RWPE1 (cell line): ENCODE measurements at regions not wholly inside any gene's neighbourhood (a gene's known extent, or its start where the extent isn't known, plus 50 kb on each side); places are given as distances from the start of the nearest gene placed in this dataset.
A peak's percentile ranks its signal among the peaks of the same experiment; 100 is the strongest.

Experiments used
- CTCF ChIA-PET: fragments of 350-600 bp; sonication (Branson Sonifier 250); formaldehyde crosslinking; extraction: SDS; loops from one replicate; lab custom pipeline; 2021; lab: Yijun Ruan, JAX
- POLR2A ChIA-PET: fragments of 400-600 bp; formaldehyde crosslinking; extraction: SDS; loops from one replicate; lab custom pipeline; 2020; ENCODE audit warnings: antibody characterized with exemption; ENCODE audit not compliant: low non-redundant PET; lab: Yijun Ruan, JAX
- DNase-seq: peaks from one replicate; pipeline ENCODE4 v3.0.0; 2012; ENCODE audit warnings: low spot score
- H3K27ac ChIP-seq: fragments of 450-650 bp; 2 replicates; pipeline ENCODE4 v1.5.1; 2017
- CTCF ChIP-seq: fragments of 450-650 bp; conservative IDR thresholded peaks from 2 replicates; pipeline ENCODE4 v1.5.1; 2017; ENCODE audit warnings: low read depth, mild to moderate bottlenecking

GRCh38 chr5:159456261-159456660, 126.0 kb upstream of the IL12B start:
- DNase-seq, result no peak
- POLR2A ChIA-PET, result no interaction called here
- no peak overlapping the region for H3K27ac ChIP-seq
- no peak for TF ChIP-seq CTCF
- CTCF ChIA-PET, result interaction anchor here (0.9 to 1.3 kb wide), 3 partner anchors 12 to 461 kb away, joined by 3 to 5 read pairs (median 4); no protein-coding TSS in a partner anchor

DNA sequence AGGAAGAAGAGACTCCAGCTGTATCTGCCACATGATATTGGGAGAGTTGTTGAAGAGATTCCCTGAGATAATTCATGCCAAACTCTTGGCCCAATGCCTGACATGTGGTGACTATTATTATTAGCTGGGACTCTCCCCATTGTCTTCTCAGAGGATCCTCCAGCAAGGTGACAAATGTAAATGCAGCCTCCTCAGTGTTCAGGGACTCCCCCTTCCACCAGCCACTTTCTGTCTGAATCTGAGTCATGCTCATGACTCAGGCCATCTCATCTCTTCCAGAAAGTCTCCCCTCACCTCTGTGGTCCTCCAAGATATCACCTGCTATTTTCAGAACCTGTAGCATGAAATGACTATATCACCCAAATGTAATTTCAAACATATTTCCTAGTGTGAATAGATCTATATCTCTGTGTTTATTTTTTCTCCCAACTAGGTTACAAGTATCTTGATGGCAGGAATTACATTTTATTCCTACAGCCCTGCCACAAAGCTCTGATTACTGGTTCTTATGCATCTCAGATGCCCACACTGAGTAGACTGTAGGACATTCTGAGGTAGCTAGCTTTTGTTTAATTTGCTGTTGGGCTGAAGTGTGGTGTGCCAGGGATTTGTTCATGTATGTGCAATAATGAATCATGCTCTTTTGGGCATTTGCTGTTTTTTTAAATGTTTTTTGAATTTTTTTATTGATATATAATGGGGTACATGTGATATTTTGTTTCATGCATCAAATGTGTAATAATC, 126.6 kb upstream of the IL12B start:
- TF ChIP-seq CTCF, result no peak
- CTCF ChIA-PET, result interaction anchor here (0.7 to 1.3 kb wide), 3 partner anchors 13 to 530 kb away, joined by 4 to 5 read pairs (median 4); no protein-coding TSS in a partner anchor
- peak; percentile 53 for DNase-seq
- H3K27ac ChIP-seq, result no peak overlapping the region
- POLR2A ChIA-PET, result no interaction called here

- H3K27ac ChIP-seq, result no peak overlapping the region
- POLR2A ChIA-PET, result no interaction called here
- CTCF ChIA-PET, result no interaction called here
- TF ChIP-seq CTCF, result no peak
- DNase-seq, result no peak
These were observed 128.0 kb upstream of the IL12B start for GRCh38 chr5:159458217-159458711.

DNA sequence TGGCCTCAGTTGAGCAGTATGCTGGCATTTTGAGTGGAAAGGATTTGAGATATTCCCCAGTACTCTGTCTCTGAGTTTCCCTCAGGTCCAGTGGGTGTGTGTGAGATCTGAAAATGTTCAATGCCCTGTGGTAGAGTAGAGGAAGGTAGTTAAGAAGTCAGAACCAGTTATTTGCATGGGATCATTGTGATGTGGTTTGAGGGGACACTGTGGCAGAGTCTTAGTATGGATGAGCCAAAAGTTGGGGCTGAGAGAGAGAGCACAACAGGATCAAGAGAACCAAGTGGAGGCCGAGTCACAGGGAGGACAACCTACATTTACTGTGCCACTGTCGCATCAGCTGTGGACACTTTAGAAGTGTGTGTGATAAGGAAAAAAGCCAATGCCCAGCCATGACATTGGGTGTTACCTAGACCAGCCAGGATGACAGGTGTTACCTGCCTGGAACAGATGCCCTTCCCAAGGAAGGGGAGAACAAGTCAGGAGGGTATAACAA, 128.9 kb upstream of the IL12B start:
- CTCF ChIA-PET, result no interaction called here
- POLR2A ChIA-PET, result no interaction called here

GRCh38 chr5:159459951-159460538, 129.8 kb upstream of the IL12B start:
- H3K27ac ChIP-seq, result no peak overlapping the region
- no peak for DNase-seq
- no peak for TF ChIP-seq CTCF
- ChIA-PET POLR2A (no interaction called here), CTCF (no interaction called here)

More for the DNA sequence above, 128.9 kb upstream of the IL12B start:
- DNase-seq, result no peak
- TF ChIP-seq CTCF, result no peak
- H3K27ac ChIP-seq, result no peak overlapping the region

DNA sequence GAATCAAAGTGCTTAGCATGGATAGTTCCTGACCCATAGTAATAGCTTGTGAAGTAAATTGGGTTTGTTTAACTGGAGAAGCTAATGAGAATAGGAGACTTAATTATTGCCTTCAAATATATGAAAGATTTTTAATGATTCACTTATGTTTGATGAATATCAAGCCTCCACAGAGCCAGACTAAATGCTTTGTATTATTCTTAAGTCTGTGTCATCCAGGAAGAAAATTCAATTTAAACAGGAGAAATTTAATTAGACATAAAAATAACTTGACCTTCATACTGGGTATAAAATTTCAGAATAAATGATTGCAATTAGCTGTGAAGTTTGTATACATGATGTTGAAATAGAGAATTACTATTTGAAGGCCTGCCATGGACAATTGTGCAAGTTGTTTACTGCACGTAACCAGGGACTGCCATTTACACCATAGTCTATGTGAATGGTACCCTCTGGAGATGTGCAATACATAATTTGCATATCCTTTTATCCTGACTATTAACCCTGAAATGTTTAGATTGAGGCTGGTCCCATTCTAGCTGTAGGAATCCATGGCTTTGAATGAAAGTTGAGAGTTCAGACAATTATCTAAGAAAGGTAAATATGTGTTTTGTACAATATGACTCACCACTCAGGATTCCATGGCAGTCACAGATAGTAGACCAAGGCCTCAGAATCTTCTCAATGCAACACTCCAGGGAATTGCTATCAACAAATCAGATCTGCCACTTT, 133.5 kb upstream of the IL12B start:
- POLR2A ChIA-PET, result no interaction called here
- DNase-seq, result peak; percentile 55
- CTCF ChIA-PET, result interaction anchor here (0.5 kb wide), 1 partner anchor 202 kb away, joined by 5 read pairs; no protein-coding TSS in a partner anchor
- no peak for TF ChIP-seq CTCF
- no peak overlapping the region for H3K27ac ChIP-seq
